Stimulated activated CD8-positive, alpha-beta memory T cell treated with anti-CD3 and anti-CD28 coated beads, Interleukin-15, amount 100 ng/mL, for 48 hours (primary cell): ENCODE measurements at regions not wholly inside any gene's neighbourhood (a gene's known extent, or its start where the extent isn't known, plus 50 kb on each side); places are given as distances from the start of the nearest gene placed in this dataset.
"Not testable (repeated sequence)": the region's sequence is repeated elsewhere in the genome, so short reads cannot be mapped to it uniquely, and the experiment has no call there.

Source experiments
- DNase-seq, 2 donors: peaks; one replicate each; pipeline ENCODE4 v3.0.0-alpha.2; 2020; ENCODE audit warnings: low read depth in 2 of 2

GRCh38 chr1:90864681-90865080, 147.6 kb upstream of the BARHL2 start:
- no peak for DNase-seq

GRCh38 chr1:90862782-90863181, 145.7 kb upstream of the BARHL2 start:
- DNase-seq: no peak

GRCh38 chr1:90861421-90861820, 144.3 kb upstream of the BARHL2 start:
- not testable (repeated sequence) for DNase-seq

GRCh38 chr1:90856463-90857007, 139.4 kb upstream of the BARHL2 start:
- DNase-seq: no peak

- DNase-seq: no peak
Measured at GRCh38 chr1:90854397-90854924, 137.4 kb upstream of the BARHL2 start.

GRCh38 chr1:90851711-90852050, 134.6 kb upstream of the BARHL2 start:
- DNase-seq: no peak

GRCh38 chr1:90850898-90851710, 134.0 kb upstream of the BARHL2 start:
- peak; percentile 72 to 73 for DNase-seq

GRCh38 chr1:90850181-90850897, 133.2 kb upstream of the BARHL2 start:
- DNase-seq: no peak

- DNase-seq: no peak
Measured at GRCh38 chr1:90841473-90841872, 124.4 kb upstream of the BARHL2 start.

GRCh38 chr1:90840352-90840751, 123.2 kb upstream of the BARHL2 start:
- DNase-seq: no peak

GRCh38 chr1:90839323-90839722, 122.2 kb upstream of the BARHL2 start:
- DNase-seq: no peak

- DNase-seq: no peak
Measured at GRCh38 chr1:90838720-90839119, 121.6 kb upstream of the BARHL2 start.

GRCh38 chr1:90837420-90837819, 120.3 kb upstream of the BARHL2 start:
- DNase-seq: no peak

GRCh38 chr1:90836345-90836679, 119.2 kb upstream of the BARHL2 start:
- no peak for DNase-seq

- no peak for DNase-seq
Measured at GRCh38 chr1:90835661-90836344, 118.7 kb upstream of the BARHL2 start.

- DNase-seq: peak in 1 of 2 donors; percentile 12
Measured at GRCh38 chr1:90834886-90835660, 118.0 kb upstream of the BARHL2 start.

GRCh38 chr1:90834354-90834885, 117.3 kb upstream of the BARHL2 start:
- no peak for DNase-seq

- no peak for DNase-seq
Measured at GRCh38 chr1:90833466-90834110, 116.5 kb upstream of the BARHL2 start.

GRCh38 chr1:90831910-90832309, 114.8 kb upstream of the BARHL2 start:
- DNase-seq: no peak

GRCh38 chr1:90826834-90827233, 109.7 kb upstream of the BARHL2 start:
- DNase-seq: no peak

- no peak for DNase-seq
Measured at GRCh38 chr1:90826024-90826423, 108.9 kb upstream of the BARHL2 start.
